Mesenchymal stem cell (in vitro differentiated cells and primary cell): ENCODE measurements at regions not wholly inside any gene's neighbourhood (a gene's known extent, or its start where the extent isn't known, plus 50 kb on each side); places are given as distances from the start of the nearest gene placed in this dataset.

Experiments
- DNase-seq: peaks from one replicate; pipeline ENCODE4 v3.0.0-alpha.2; 2013
- H2AFZ ChIP-seq: one replicate; pipeline ENCODE4 v1.6.1; 2013; ENCODE audit warnings: low read depth, mild to moderate bottlenecking, control low read depth, inconsistent platforms, low read length, moderate library complexity
- H2AK5ac ChIP-seq: 2 replicates; pipeline ENCODE4 v1.6.1; 2013; ENCODE audit warnings: low read length, moderate library complexity, mild to moderate bottlenecking, inconsistent platforms; ENCODE audit not compliant: severe bottlenecking
- H2BK120ac ChIP-seq: one replicate; pipeline ENCODE4 v1.6.1; 2013; ENCODE audit warnings: low read depth, mild to moderate bottlenecking, inconsistent platforms, low read length, moderate library complexity
- H2BK12ac ChIP-seq, 2 experiments: one replicate each; pipeline ENCODE4 v1.6.1; 2013; ENCODE audit warnings: inconsistent platforms in 2 of 2, low read length in 2 of 2, mild to moderate bottlenecking in 2 of 2, moderate library complexity in 2 of 2, control low read depth in 1 of 2
- H2BK15ac ChIP-seq: one replicate; pipeline ENCODE4 v1.6.1; 2013; ENCODE audit warnings: mild to moderate bottlenecking, low read depth, inconsistent platforms; ENCODE audit not compliant: poor library complexity, severe bottlenecking
- H2BK5ac ChIP-seq: 2 replicates; pipeline ENCODE4 v1.6.1; 2013; ENCODE audit warnings: low read depth, mild to moderate bottlenecking, low read length, control low read depth, inconsistent platforms; ENCODE audit not compliant: poor library complexity, severe bottlenecking
- H3K14ac ChIP-seq, 2 experiments: one replicate each; pipeline ENCODE4 v1.6.1; 2013; ENCODE audit warnings: inconsistent platforms in 2 of 2, low read length in 2 of 2, control low read depth in 1 of 2, mild to moderate bottlenecking in 1 of 2, moderate library complexity in 1 of 2
- H3K18ac ChIP-seq, 2 experiments: one replicate each; pipeline ENCODE4 v1.6.1; 2013; ENCODE audit warnings: inconsistent platforms in 2 of 2, low read length in 2 of 2, control low read depth in 1 of 2, low read depth in 1 of 2, mild to moderate bottlenecking in 1 of 2
- H3K23ac ChIP-seq, 2 experiments: one replicate each; pipeline ENCODE4 v1.6.1; 2013; ENCODE audit warnings: inconsistent platforms in 2 of 2, low read length in 2 of 2, mild to moderate bottlenecking in 2 of 2, moderate library complexity in 2 of 2, control low read depth in 1 of 2
- H3K27ac ChIP-seq: 2 replicates; pipeline ENCODE4 v1.5.1; 2013; ENCODE audit warnings: mild to moderate bottlenecking, moderate library complexity, low read length, control low read depth, inconsistent platforms; ENCODE audit not compliant: poor library complexity, severe bottlenecking
- H3K27me3 ChIP-seq, 2 experiments: 2 replicates each; pipeline versions ENCODE4 v1.6.1 to v1.7.0; 2013; ENCODE audit warnings: low read length in 2 of 2, mild to moderate bottlenecking in 2 of 2, moderate library complexity in 2 of 2, control low read depth in 1 of 2, inconsistent platforms in 1 of 2; ENCODE audit not compliant: control insufficient read depth in 1 of 2, insufficient read depth in 1 of 2
- H3K36me3 ChIP-seq, 2 experiments: 2 replicates each; pipeline versions ENCODE4 v1.6.1 to v1.7.0; 2013; ENCODE audit warnings: low read length in 2 of 2, control low read depth in 1 of 2, inconsistent platforms in 1 of 2, low read depth in 1 of 2, mild to moderate bottlenecking in 1 of 2; ENCODE audit not compliant: insufficient read depth in 2 of 2, control insufficient read depth in 1 of 2
- H3K4ac ChIP-seq, 2 experiments: one replicate each; pipeline ENCODE4 v1.6.1; 2013; ENCODE audit warnings: inconsistent platforms in 2 of 2, low read length in 2 of 2, mild to moderate bottlenecking in 2 of 2, moderate library complexity in 2 of 2, control low read depth in 1 of 2, low read depth in 1 of 2
- H3K4me1 ChIP-seq: 2 replicates; pipeline ENCODE4 v1.6.1; 2013; ENCODE audit warnings: low read depth, low read length, control low read depth; ENCODE audit not compliant: control insufficient read depth, insufficient read depth
- H3K4me2 ChIP-seq: 2 replicates; pipeline ENCODE4 v1.6.1; 2013; ENCODE audit warnings: low read length, mild to moderate bottlenecking, inconsistent platforms; ENCODE audit not compliant: poor library complexity, severe bottlenecking
- H3K4me3 ChIP-seq, 2 experiments: 2 replicates each; pipeline versions ENCODE4 v1.5.1 to v1.7.0; 2013; ENCODE audit warnings: low read length in 2 of 2, mild to moderate bottlenecking in 2 of 2, control low read depth in 1 of 2, low read depth in 1 of 2; ENCODE audit not compliant: insufficient read depth in 1 of 2
- H3K79me1 ChIP-seq: replicated peaks from 2 replicates; pipeline ENCODE4 v1.6.1; 2013; ENCODE audit warnings: mild to moderate bottlenecking, control low read depth, low read length, inconsistent platforms; ENCODE audit not compliant: poor library complexity, severe bottlenecking
- H3K9ac ChIP-seq: 2 replicates; pipeline ENCODE4 v1.7.0; 2013; ENCODE audit warnings: mild to moderate bottlenecking, low read length, moderate library complexity
- H3K9me3 ChIP-seq: 2 replicates; pipeline ENCODE4 v1.7.0; 2013; ENCODE audit warnings: mild to moderate bottlenecking, low read length; ENCODE audit not compliant: control insufficient read depth
- H4K8ac ChIP-seq: one replicate; pipeline ENCODE4 v1.6.1; 2013; ENCODE audit warnings: inconsistent platforms, mild to moderate bottlenecking, low read length, moderate library complexity
- H4K91ac ChIP-seq: one replicate; pipeline ENCODE4 v1.6.1; 2013; ENCODE audit warnings: mild to moderate bottlenecking, low read length, inconsistent platforms
- WGBS: methylation state at CpG from one replicate; pipeline ENCODE4 v1.1.7; 2013; ENCODE audit warnings: mixed read lengths; 5-methylcytosine and 5-hydroxymethylcytosine counted together

DNA sequence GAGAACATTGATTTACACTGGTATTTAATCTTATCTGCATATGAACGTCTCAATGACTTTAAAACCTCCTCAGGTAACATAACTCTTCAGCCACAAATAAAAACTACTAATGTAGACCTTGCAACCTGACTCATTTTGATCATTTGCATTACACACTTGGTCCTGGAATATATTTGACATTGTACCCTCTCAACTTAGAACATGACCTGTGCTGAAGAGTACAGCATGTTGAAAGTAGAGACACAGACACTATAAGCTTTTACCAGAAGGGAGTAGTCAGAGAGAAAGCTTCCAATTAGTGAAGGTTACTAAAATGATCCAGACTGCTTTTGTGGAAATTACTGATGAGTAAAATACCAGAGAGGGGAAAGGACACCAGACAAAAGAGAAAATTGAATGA, 390.6 kb upstream of the ANO3 start:
- Histone ChIP-seq H4K8ac (no peak overlapping the region), H2BK120ac (no peak overlapping the region), H3K9ac (no peak overlapping the region), H2AK5ac (no peak overlapping the region), H2BK15ac (no peak overlapping the region), H3K4ac (no peak overlapping the region), H3K36me3 (no peaks in the 10 kb centered on the region), H3K4me3 (no peak overlapping the region), H2BK12ac (no peak overlapping the region), H4K91ac (no peak overlapping the region), H3K9me3 (no peaks in the 10 kb centered on the region), H3K14ac (no peak overlapping the region), H3K4me1 (peaks cover 3% of the 10 kb centered on the region), H3K23ac (no peak overlapping the region), H3K4me2 (no peak overlapping the region), H3K18ac (no peak overlapping the region), H3K79me1 (no peaks in the 10 kb centered on the region), H3K27ac (no peak overlapping the region), H3K27me3 (no peaks in the 10 kb centered on the region), H2AFZ (no peak overlapping the region), H2BK5ac (no peak overlapping the region)
- no peak for DNase-seq
- 74% methylated on average over 1 of the region's 1 CpG for WGBS

DNA sequence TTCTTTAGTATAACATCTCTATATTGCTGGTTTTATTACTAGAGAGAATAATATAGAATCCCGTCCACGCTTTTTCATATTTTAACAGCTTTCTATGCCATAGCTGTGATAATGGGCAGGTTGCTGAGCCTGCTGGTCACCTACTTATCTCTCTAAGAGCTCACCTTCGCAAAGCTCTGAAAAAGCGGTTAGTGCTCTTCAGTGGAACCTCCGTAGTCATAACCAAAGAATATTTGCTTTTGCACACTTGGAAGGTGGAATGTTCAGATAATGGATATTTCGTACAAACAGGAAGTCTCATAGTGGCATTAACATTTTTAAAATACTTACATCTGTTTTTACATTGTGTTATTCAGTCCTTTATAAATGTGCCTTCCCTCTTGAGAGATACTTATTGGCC, 388.9 kb upstream of the ANO3 start:
- Histone ChIP-seq H3K4me3 (no peak overlapping the region), H2BK12ac (no peak overlapping the region), H3K14ac (no peak overlapping the region), H3K18ac (no peak overlapping the region), H2BK120ac (no peak overlapping the region), H2BK15ac (no peak overlapping the region), H2AK5ac (no peak overlapping the region), H3K79me1 (no peaks in the 10 kb centered on the region), H3K27me3 (no peaks in the 10 kb centered on the region), H3K23ac (no peak overlapping the region), H3K4me2 (no peak overlapping the region), H2AFZ (no peak overlapping the region), H3K4ac (no peak overlapping the region), H4K91ac (no peak overlapping the region), H2BK5ac (no peak overlapping the region), H3K4me1 (peaks cover 3% of the 10 kb centered on the region), H4K8ac (no peak overlapping the region), H3K36me3 (no peaks in the 10 kb centered on the region), H3K9ac (no peak overlapping the region), H3K9me3 (no peaks in the 10 kb centered on the region), H3K27ac (no peak overlapping the region)
- 96% methylated on average over 3 of the region's 6 CpGs for WGBS
- no peak for DNase-seq

DNA sequence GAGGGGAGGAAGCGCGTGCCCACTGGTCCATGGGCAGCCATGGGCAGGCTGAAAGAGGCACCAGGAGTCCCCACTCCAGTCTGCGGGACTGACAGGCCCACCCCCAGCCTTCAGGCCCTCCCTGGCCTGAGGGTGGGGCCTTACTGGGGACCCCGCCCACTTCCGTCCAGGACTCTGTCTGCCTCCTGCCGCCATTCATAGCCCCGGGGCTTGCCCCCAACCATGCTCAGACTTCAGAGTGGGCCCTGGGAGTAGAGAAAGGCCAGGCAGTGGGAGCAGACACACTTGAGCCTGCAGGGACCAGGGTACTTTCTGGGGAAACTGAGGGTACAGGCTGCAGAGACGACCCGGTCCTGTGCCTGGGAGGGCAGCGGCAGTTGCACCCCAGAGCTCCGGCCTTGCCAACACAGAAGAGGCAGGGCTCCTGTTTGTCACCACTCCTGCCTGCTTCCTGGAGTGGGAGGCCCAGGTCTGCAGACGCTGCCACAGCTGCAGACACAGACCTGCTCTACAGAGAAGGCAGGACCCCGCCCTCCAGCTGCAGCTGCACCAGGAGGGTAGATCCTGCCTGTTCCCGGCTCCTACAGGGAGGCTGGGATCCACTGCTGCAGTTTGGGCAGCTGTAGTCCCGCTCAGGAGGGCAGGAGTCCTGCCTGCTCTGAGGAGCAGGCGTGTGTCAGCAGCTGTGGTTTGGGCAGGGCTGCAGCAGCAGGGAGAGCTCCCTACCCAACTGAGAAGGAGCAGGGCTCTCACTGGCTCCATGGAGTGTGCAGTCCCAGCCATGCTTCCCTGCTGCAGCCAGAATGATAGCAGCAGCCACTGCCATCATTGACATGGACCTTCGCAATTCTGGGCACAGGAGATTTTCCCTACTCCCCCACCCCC, 387.9 kb upstream of the ANO3 start:
- WGBS, result 88% methylated on average over 17 of the region's 17 CpGs
- no peak overlapping the region for H3K14ac ChIP-seq
- no peaks in the 10 kb centered on the region for H3K27me3 ChIP-seq
- no peaks in the 10 kb centered on the region for H3K79me1 ChIP-seq
- DNase-seq, result no peak
- no peaks in the 10 kb centered on the region for H3K36me3 ChIP-seq
- H2BK5ac ChIP-seq, result no peak overlapping the region
- no peak overlapping the region for H4K8ac ChIP-seq
- H3K18ac ChIP-seq, result no peak overlapping the region
- H2AFZ ChIP-seq, result no peak overlapping the region
- no peak overlapping the region for H2AK5ac ChIP-seq
- no peak overlapping the region for H3K4ac ChIP-seq
- H2BK15ac ChIP-seq, result no peak overlapping the region
- no peaks in the 10 kb centered on the region for H3K9me3 ChIP-seq
- no peak overlapping the region for H3K23ac ChIP-seq
- H2BK12ac ChIP-seq, result no peak overlapping the region
- H3K4me1 ChIP-seq, result peaks cover 3% of the 10 kb centered on the region
- no peak overlapping the region for H2BK120ac ChIP-seq
- no peak overlapping the region for H3K9ac ChIP-seq
- H3K4me3 ChIP-seq, result no peak overlapping the region
- no peak overlapping the region for H3K27ac ChIP-seq
- no peak overlapping the region for H4K91ac ChIP-seq
- no peak overlapping the region for H3K4me2 ChIP-seq

DNA sequence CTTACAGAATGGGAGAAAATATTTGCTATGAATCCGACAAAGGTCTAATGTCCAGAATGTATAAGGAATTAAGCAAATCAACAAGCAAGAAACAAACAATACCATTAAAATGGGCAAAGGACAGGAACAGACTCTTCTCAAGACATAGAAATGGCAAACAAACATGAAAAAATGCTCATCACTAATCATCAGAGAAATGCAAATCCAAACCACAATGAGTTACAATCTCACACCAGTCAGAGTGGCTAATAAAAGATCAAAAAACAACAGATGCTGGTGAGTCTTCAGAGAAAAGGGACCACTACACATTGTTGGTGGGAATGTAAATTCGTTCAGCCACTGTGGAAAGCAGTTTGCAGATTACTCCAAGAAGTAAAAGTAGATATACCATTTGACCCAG, 382.0 kb upstream of the ANO3 start:
- Histone ChIP-seq H2BK120ac (no peak overlapping the region), H3K36me3 (no peaks in the 10 kb centered on the region), H4K91ac (no peak overlapping the region), H3K27me3 (no peaks in the 10 kb centered on the region), H3K23ac (no peak overlapping the region), H2BK12ac (no peak overlapping the region), H4K8ac (no peak overlapping the region), H3K4ac (no peak overlapping the region), H3K14ac (no peak overlapping the region), H3K4me2 (no peak overlapping the region), H3K9me3 (peaks cover 6% of the 10 kb centered on the region), H2BK15ac (no peak overlapping the region), H3K27ac (no peak overlapping the region), H2AK5ac (no peak overlapping the region), H3K9ac (no peak overlapping the region), H3K18ac (no peak overlapping the region), H3K4me3 (no peak overlapping the region), H2BK5ac (no peak overlapping the region), H3K79me1 (no peaks in the 10 kb centered on the region), H3K4me1 (no peaks in the 10 kb centered on the region), H2AFZ (no peak overlapping the region)
- 100% methylated on average over 1 of the region's 2 CpGs for WGBS
- no peak for DNase-seq
